Stomach smooth muscle (tissue), 2 donors: ENCODE measurements at regions not wholly inside any gene's neighbourhood (a gene's known extent, or its start where the extent isn't known, plus 50 kb on each side); places are given as distances from the start of the nearest gene placed in this dataset.

Source experiments
- H3K27ac ChIP-seq: one replicate; pipeline ENCODE4 v1.7.0; 2013; ENCODE audit warnings: mild to moderate bottlenecking, low read length, inconsistent platforms
- H3K27me3 ChIP-seq, 2 donors: one replicate each; pipeline ENCODE4 v1.7.0; 2013; ENCODE audit warnings: low read length in 2 of 2; ENCODE audit not compliant: insufficient read depth in 2 of 2, control insufficient read depth in 1 of 2
- H3K36me3 ChIP-seq, 2 donors: one replicate each; pipeline ENCODE4 v1.7.0; 2013; ENCODE audit warnings: low read length in 2 of 2; ENCODE audit not compliant: control insufficient read depth in 2 of 2, insufficient read depth in 2 of 2
- H3K4me1 ChIP-seq: one replicate; pipeline ENCODE4 v1.7.0; 2013; ENCODE audit warnings: low read length; ENCODE audit not compliant: control insufficient read depth, insufficient read depth
- H3K4me3 ChIP-seq, 2 donors: one replicate each; pipeline ENCODE4 v1.7.0; 2013; ENCODE audit warnings: low read length in 2 of 2
- H3K9ac ChIP-seq, 2 donors: one replicate each; pipeline ENCODE4 v1.7.0; 2013; ENCODE audit warnings: low read length in 2 of 2, mild to moderate bottlenecking in 1 of 2
- H3K9me3 ChIP-seq, 2 donors: one replicate each; pipeline ENCODE4 v1.7.0; 2013; ENCODE audit warnings: low read length in 2 of 2; ENCODE audit not compliant: control insufficient read depth in 2 of 2
- donor health status: healthy.
- donor health status: Pancreatic carcinoma.

GRCh38 chr10:125515571-125515970 lies 167.4 kb downstream of the TEX36 start:
- Histone ChIP-seq H3K9me3 (peaks cover 4% of the 10 kb centered on the region in 2 donors), H3K4me3 (no peak overlapping the region), H3K4me1 (peaks cover 8% of the 10 kb centered on the region), H3K27ac (no peak overlapping the region), H3K36me3 (no peaks in the 10 kb centered on the region), H3K9ac (no peak overlapping the region), H3K27me3 (no peaks in the 10 kb centered on the region)

GRCh38 chr10:125514206-125515162 lies 168.5 kb downstream of the TEX36 start:
- Histone ChIP-seq H3K4me3 (no peak overlapping the region), H3K27ac (peak overlapping the region; percentile 18), H3K9ac (no peak overlapping the region), H3K27me3 (no peaks in the 10 kb centered on the region), H3K36me3 (no peaks in the 10 kb centered on the region), H3K4me1 (peaks cover 8% of the 10 kb centered on the region), H3K9me3 (peaks cover 4% of the 10 kb centered on the region in 2 donors)

- peak overlapping the region in 1 of 2 donors; percentile 33 for H3K4me3 ChIP-seq
- no peaks in the 10 kb centered on the region for H3K9me3 ChIP-seq
- peak overlapping the region; percentile 18 for H3K27ac ChIP-seq
- H3K4me1 ChIP-seq: peaks cover 8% of the 10 kb centered on the region
- H3K36me3 ChIP-seq: no peaks in the 10 kb centered on the region
- no peaks in the 10 kb centered on the region for H3K27me3 ChIP-seq
- peak overlapping the region in 1 of 2 donors; percentile 29 for H3K9ac ChIP-seq
Observed at GRCh38 chr10:125513429-125514182, 169.4 kb downstream of the TEX36 start.

GRCh38 chr10:125510998-125511397 lies 172.0 kb downstream of the TEX36 start:
- peaks cover 8% of the 10 kb centered on the region for H3K4me1 ChIP-seq
- H3K9me3 ChIP-seq: no peaks in the 10 kb centered on the region
- H3K27ac ChIP-seq: no peak overlapping the region
- H3K9ac ChIP-seq: no peak overlapping the region
- no peaks in the 10 kb centered on the region for H3K27me3 ChIP-seq
- H3K36me3 ChIP-seq: no peaks in the 10 kb centered on the region
- no peak overlapping the region for H3K4me3 ChIP-seq

GRCh38 chr10:125505648-125506047 lies 177.3 kb downstream of the TEX36 start:
- Histone ChIP-seq H3K4me1 (no peaks in the 10 kb centered on the region), H3K4me3 (no peak overlapping the region), H3K27ac (no peak overlapping the region), H3K9ac (no peak overlapping the region), H3K27me3 (no peaks in the 10 kb centered on the region), H3K9me3 (no peaks in the 10 kb centered on the region), H3K36me3 (no peaks in the 10 kb centered on the region)

GRCh38 chr10:125502276-125502675 lies 180.7 kb downstream of the TEX36 start:
- no peaks in the 10 kb centered on the region for H3K36me3 ChIP-seq
- H3K4me1 ChIP-seq: no peaks in the 10 kb centered on the region
- H3K4me3 ChIP-seq: no peak overlapping the region
- no peak overlapping the region for H3K27ac ChIP-seq
- H3K27me3 ChIP-seq: no peaks in the 10 kb centered on the region
- H3K9me3 ChIP-seq: no peaks in the 10 kb centered on the region
- no peak overlapping the region for H3K9ac ChIP-seq

- Histone ChIP-seq H3K4me1 (peaks cover 6% of the 10 kb centered on the region), H3K36me3 (no peaks in the 10 kb centered on the region), H3K27ac (no peak overlapping the region), H3K27me3 (no peaks in the 10 kb centered on the region), H3K9me3 (no peaks in the 10 kb centered on the region), H3K9ac (no peak overlapping the region), H3K4me3 (no peak overlapping the region)
Observed at GRCh38 chr10:125495386-125495785, 187.6 kb downstream of the TEX36 start.

- no peaks in the 10 kb centered on the region for H3K27me3 ChIP-seq
Observed at GRCh38 chr10:125494651-125495239, 188.2 kb downstream of the TEX36 start.

GRCh38 chr10:125491381-125491780 lies 191.6 kb downstream of the TEX36 start:
- H3K36me3 ChIP-seq: no peaks in the 10 kb centered on the region
- no peak overlapping the region for H3K4me3 ChIP-seq
- no peaks in the 10 kb centered on the region for H3K27me3 ChIP-seq
- H3K9me3 ChIP-seq: no peaks in the 10 kb centered on the region
- no peak overlapping the region for H3K9ac ChIP-seq
- peaks cover 6% of the 10 kb centered on the region for H3K4me1 ChIP-seq
- no peak overlapping the region for H3K27ac ChIP-seq

More at GRCh38 chr10:125494651-125495239, 188.2 kb downstream of the TEX36 start:
- Histone ChIP-seq H3K27ac (no peak overlapping the region), H3K36me3 (no peaks in the 10 kb centered on the region), H3K9me3 (no peaks in the 10 kb centered on the region), H3K9ac (no peak overlapping the region), H3K4me1 (peaks cover 6% of the 10 kb centered on the region), H3K4me3 (no peak overlapping the region)

- Histone ChIP-seq H3K27ac (no peak overlapping the region), H3K27me3 (no peaks in the 10 kb centered on the region), H3K9me3 (no peaks in the 10 kb centered on the region), H3K4me1 (peaks cover 5% of the 10 kb centered on the region), H3K9ac (no peak overlapping the region), H3K4me3 (no peak overlapping the region), H3K36me3 (no peaks in the 10 kb centered on the region)
Observed at GRCh38 chr10:125489731-125490130, 193.2 kb downstream of the TEX36 start.
